Islet precursor cell (in vitro differentiated cells): ENCODE measurements at regions not wholly inside any gene's neighbourhood (a gene's known extent, or its start where the extent isn't known, plus 50 kb on each side); places are given as distances from the start of the nearest gene placed in this dataset.

Experiments used
- DNase-seq: peaks from one replicate; pipeline ENCODE4 v3.0.0-alpha.2; 2018

GRCh38 chrX:142742581-142742980 lies 283.1 kb upstream of the SPANXN4 start:
- no peak for DNase-seq

GRCh38 chrX:142733327-142733726 lies 292.4 kb upstream of the SPANXN4 start:
- no peak for DNase-seq

GRCh38 chrX:142711796-142712290 lies 313.9 kb upstream of the SPANXN4 start:
- DNase-seq, result no peak

- DNase-seq, result no peak
These were observed 323.0 kb upstream of the SPANXN4 start for GRCh38 chrX:142702749-142703148.

GRCh38 chrX:142688256-142688655 lies 337.5 kb upstream of the SPANXN4 start:
- DNase-seq, result no peak

GRCh38 chrX:142686653-142687283 lies 339.0 kb upstream of the SPANXN4 start:
- DNase-seq, result no peak

- no peak for DNase-seq
These were observed 339.5 kb upstream of the SPANXN4 start for GRCh38 chrX:142686206-142686605.

- DNase-seq, result no peak
These were observed 345.7 kb upstream of the SPANXN4 start for GRCh38 chrX:142680038-142680437.

- no peak for DNase-seq
These were observed 354.7 kb upstream of the SPANXN4 start for GRCh38 chrX:142671036-142671435.

- DNase-seq, result no peak
These were observed 362.2 kb upstream of the SPANXN4 start for GRCh38 chrX:142663330-142664095.

GRCh38 chrX:142661696-142662095 lies 364.0 kb upstream of the SPANXN4 start:
- no peak for DNase-seq

- DNase-seq, result no peak
These were observed 370.2 kb upstream of the SPANXN4 start for GRCh38 chrX:142655507-142655906.

- DNase-seq, result no peak
These were observed 388.5 kb upstream of the SPANXN4 start for GRCh38 chrX:142637206-142637605.

- DNase-seq, result no peak
These were observed 409.1 kb upstream of the SPANXN4 start for GRCh38 chrX:142616636-142617035.

- DNase-seq, result no peak
These were observed 408.3 kb upstream of the MAGEC2 start for GRCh38 chrX:142613403-142613802.

- DNase-seq, result peak; percentile 54
These were observed 401.5 kb upstream of the MAGEC2 start for GRCh38 chrX:142606629-142607028.

- DNase-seq, result no peak
These were observed 396.7 kb upstream of the MAGEC2 start for GRCh38 chrX:142601792-142602191.

- DNase-seq, result no peak
These were observed 388.3 kb upstream of the MAGEC2 start for GRCh38 chrX:142593361-142593862.

- DNase-seq, result no peak
These were observed 371.5 kb upstream of the MAGEC2 start for GRCh38 chrX:142576615-142577014.

- DNase-seq, result no peak
These were observed 344.8 kb upstream of the MAGEC2 start for GRCh38 chrX:142549923-142550322.

GRCh38 chrX:142505839-142506238 lies 300.7 kb upstream of the MAGEC2 start:
- no peak for DNase-seq

GRCh38 chrX:142503967-142504643 lies 299.0 kb upstream of the MAGEC2 start:
- DNase-seq, result no peak

- DNase-seq, result no peak
These were observed 297.4 kb upstream of the MAGEC2 start for GRCh38 chrX:142502441-142502840.

GRCh38 chrX:142499992-142500391 lies 294.9 kb upstream of the MAGEC2 start:
- DNase-seq, result no peak
